Naive thymus-derived CD8-positive, alpha-beta T cell (primary cell): ENCODE measurements at regions not wholly inside any gene's neighbourhood (a gene's known extent, or its start where the extent isn't known, plus 50 kb on each side); places are given as distances from the start of the nearest gene placed in this dataset.
"Not testable (repeated sequence)": the region's sequence is repeated elsewhere in the genome, so short reads cannot be mapped to it uniquely, and the experiment has no call there.

ENCODE experiments used
- ATAC-seq, 2 donors: fragments of 150-1000 bp; cut with Tn5 transposase in 1 of 2; sonication (Bioruptor Pico), chemical (Tn5 transposase) in 1 of 2; 1 replicate in 1 of 2; 2 replicates in 1 of 2; pipeline ENCODE4 v1.10.0; 2021; ENCODE audit warnings: mild to moderate bottlenecking in 2 of 2, moderate library complexity in 2 of 2
- POLR2A ChIA-PET: fragments of 350-600 bp; sonication (Branson Sonifier 250); formaldehyde crosslinking; loops from one replicate; lab custom pipeline; 2021; ENCODE audit warnings: antibody characterized with exemption; lab: Charles Lee
- DNase-seq, 10 donors: peaks; one replicate each; pipeline versions ENCODE4 v3.0.0 to v3.0.0-alpha.2; 2020 to 2022
- H3K27ac Mint-ChIP-seq, 10 donors: one replicate each; pipeline ENCODE4 v1.8.0; 2020 to 2022; ENCODE audit warnings: mild to moderate bottlenecking in 10 of 10, mixed read lengths in 10 of 10, moderate library complexity in 4 of 10, inconsistent platforms in 1 of 10
- H3K27me3 Mint-ChIP-seq, 5 donors: one replicate each; pipeline ENCODE4 v1.8.0; 2021 to 2022; ENCODE audit warnings: mixed read lengths in 5 of 5
- H3K36me3 Mint-ChIP-seq, 3 donors: one replicate each; pipeline ENCODE4 v1.8.0; 2020 to 2022; ENCODE audit warnings: mixed read lengths in 3 of 3, mild to moderate bottlenecking in 2 of 3, inconsistent platforms in 1 of 3
- H3K4me1 Mint-ChIP-seq, 4 donors: one replicate each; pipeline ENCODE4 v1.8.0; 2021 to 2022; ENCODE audit warnings: mixed read lengths in 4 of 4
- H3K4me3 Mint-ChIP-seq, 10 donors: one replicate each; pipeline ENCODE4 v1.8.0; 2020 to 2022; ENCODE audit warnings: mild to moderate bottlenecking in 10 of 10, mixed read lengths in 10 of 10, moderate library complexity in 6 of 10, inconsistent platforms in 1 of 10
- H3K9me3 Mint-ChIP-seq, 9 donors: one replicate each; pipeline ENCODE4 v1.8.0; 2020 to 2022; ENCODE audit warnings: mixed read lengths in 9 of 9, mild to moderate bottlenecking in 3 of 9, inconsistent platforms in 1 of 9, moderate library complexity in 1 of 9

DNA sequence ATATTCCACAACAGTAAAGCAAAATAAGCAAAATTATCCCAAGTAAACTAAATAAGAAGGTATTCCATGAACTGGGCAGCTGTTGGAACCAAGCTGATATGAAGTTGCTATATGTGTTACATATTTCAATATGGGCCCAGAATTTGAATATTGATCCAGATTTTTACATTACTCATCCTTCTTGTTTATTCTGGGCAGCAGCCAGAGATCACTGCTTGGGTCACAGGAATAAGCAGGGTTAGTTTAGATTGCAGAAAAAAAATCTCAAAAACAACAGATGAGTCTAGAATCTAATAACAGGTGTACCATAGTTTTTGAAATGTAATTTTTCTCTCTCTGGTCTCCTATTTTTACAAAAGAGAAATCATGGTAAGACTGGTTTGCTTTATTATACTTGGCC lies 171.5 kb upstream of the NAMPT start:
- ATAC-seq (no peak), DNase-seq (no peak)
- Mint-ChIP-seq H3K27ac (no peak overlapping the region), H3K27me3 (peaks cover 0 to 2% (median 1%) of the 10 kb centered on the region in 5 donors), H3K9me3 (peaks cover 0 to 31% (median 6%) of the 10 kb centered on the region in 9 donors), H3K4me3 (no peak overlapping the region), H3K4me1 (no peaks in the 10 kb centered on the region), H3K36me3 (peaks cover 0 to 13% (median 5%) of the 10 kb centered on the region in 3 donors)
- POLR2A ChIA-PET = no interaction called here

DNA sequence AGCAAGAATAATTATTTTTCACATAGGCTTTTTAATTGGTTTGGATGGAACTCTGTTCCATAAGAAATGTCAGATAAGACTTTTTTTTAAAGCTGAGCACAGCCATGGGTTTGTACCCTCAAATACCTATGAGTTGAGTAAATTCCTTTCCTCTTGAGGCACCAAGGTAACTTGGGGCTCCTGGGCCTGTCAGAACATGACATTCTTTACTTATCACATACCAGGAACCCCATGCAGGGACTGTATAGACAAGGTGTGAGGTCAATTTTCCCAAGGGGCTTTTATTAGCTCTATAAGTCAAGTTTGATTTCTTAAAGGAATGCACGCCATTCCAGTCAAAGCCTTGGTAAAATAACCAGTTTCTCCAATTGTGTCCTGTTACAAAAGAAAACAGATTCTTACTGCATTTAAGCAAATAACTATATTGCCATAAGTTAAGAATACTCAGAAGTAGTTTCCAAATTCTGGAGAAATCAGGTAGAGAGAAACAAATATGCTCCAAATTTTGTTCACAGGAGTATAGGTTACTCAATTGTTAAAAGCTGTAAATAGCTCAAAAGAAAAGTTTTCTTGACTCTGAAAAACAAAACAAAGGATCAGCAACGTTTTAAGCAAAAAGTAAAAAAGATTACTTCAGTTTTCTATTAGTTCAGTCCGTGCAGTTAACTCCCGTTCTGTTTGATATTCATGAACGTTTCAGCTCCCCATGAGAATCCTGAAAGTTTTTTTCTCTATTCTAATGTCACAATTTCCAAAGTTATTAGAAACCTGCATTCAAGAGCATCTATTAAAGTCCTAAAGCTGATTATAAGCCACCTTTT lies 167.5 kb upstream of the NAMPT start:
- peaks cover 0 to 30% (median 8%) of the 10 kb centered on the region in 9 donors for H3K9me3 Mint-ChIP-seq

DNA sequence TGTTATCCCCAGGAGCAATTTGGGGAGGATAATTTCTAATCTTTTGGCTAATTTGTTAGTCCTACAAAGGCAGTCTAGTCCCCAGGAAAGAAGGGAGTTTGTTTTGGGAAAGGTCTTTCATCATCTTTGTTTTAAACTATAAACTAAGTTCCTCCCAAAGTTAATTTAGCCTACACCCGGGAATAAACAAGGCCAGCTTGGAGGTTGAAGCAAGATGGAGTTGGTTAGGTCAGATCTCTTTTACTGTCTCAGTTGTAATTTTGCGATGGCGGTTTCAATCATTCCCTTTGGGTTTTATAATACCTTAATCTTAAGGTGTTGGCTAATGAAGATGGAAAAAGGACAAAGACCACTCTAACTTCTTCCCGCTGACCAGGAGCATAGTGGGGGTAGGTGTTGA lies 166.4 kb upstream of the NAMPT start:
- no peaks in the 10 kb centered on the region for H3K4me1 Mint-ChIP-seq
- POLR2A ChIA-PET = no interaction called here
- no peak for ATAC-seq
- peaks cover 5 to 31% (median 9%) of the 10 kb centered on the region in 5 donors for H3K27me3 Mint-ChIP-seq
- peaks cover 0 to 28% (median 8%) of the 10 kb centered on the region in 9 donors for H3K9me3 Mint-ChIP-seq
- peaks cover 0 to 14% (median 6%) of the 10 kb centered on the region in 3 donors for H3K36me3 Mint-ChIP-seq
- H3K27ac Mint-ChIP-seq = no peak overlapping the region
- no peak overlapping the region for H3K4me3 Mint-ChIP-seq
- no peak for DNase-seq

More for the DNA sequence above, 167.5 kb upstream of the NAMPT start:
- peaks cover 0 to 14% (median 6%) of the 10 kb centered on the region in 3 donors for H3K36me3 Mint-ChIP-seq
- POLR2A ChIA-PET = no interaction called here
- DNase-seq (no peak), ATAC-seq (no peak)
- H3K4me1 Mint-ChIP-seq = no peaks in the 10 kb centered on the region
- H3K27me3 Mint-ChIP-seq = peaks cover 5 to 30% (median 8%) of the 10 kb centered on the region in 5 donors
- no peak overlapping the region for H3K27ac Mint-ChIP-seq
- no peak overlapping the region for H3K4me3 Mint-ChIP-seq

DNA sequence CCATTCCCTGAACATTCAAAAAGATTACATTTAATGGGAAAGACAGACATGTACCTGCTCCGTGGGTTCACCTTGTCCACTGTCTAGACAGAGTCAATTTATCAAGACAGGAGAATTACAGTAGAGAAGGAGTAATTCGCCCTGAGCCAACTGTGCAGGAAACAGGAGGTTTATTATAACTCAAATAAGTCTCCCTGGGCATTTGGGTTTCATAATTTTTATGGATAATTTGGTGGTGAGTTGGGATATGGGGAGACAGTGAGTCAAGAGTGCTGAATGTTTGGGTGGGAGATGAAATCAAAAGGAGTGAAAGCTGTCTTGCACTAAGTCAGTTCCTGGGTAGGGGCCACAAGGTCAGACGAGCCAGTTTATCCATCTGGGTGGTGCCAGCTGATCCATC lies 165.9 kb upstream of the NAMPT start:
- DNase-seq (no peak), ATAC-seq (no peak)
- Mint-ChIP-seq H3K27me3 (peaks cover 5 to 34% (median 9%) of the 10 kb centered on the region in 5 donors), H3K36me3 (peaks cover 0 to 14% (median 6%) of the 10 kb centered on the region in 3 donors), H3K27ac (no peak overlapping the region), H3K4me3 (no peak overlapping the region), H3K9me3 (peaks cover 0 to 28% (median 8%) of the 10 kb centered on the region in 9 donors), H3K4me1 (no peaks in the 10 kb centered on the region)
- POLR2A ChIA-PET = no interaction called here

DNA sequence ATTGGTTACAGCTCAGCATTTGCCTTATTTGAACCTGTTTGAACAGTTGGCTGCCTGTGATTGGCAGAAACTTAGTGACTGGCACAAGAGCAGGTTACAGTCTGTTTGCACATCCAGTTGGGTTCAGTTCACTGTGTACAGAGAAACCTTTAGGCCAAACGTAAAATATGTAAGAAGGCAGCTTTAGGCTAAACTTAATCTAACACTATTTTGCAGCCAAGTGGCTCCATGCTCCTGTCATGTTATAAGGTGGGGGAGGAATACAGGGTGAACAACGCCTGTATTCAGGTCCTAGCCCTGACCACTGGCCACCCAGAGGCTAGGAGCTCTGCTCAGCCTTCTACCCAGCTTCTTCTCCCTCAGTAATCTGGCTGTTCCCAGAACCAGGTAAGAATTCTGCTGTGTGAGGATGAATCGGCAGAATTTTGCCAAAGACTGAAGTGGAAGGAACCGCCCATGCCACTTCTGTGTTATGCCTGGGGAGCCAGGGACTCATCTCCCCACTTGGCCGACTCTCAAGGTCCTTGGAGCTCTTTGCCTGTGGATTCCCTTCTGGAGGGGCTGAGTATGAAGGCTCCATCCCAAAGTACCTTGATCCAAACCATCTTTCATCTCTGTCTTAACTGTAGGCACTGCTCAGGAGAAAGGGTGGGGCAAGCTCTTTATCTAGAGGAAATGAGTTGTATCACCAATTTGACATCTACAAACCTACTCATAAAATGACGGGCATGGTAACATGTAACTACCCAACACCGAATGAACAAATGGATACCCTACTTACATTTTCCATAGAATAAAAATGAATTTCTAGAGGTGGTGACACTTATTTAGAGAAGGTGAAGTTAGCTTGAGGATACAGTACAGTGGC lies 164.4 kb upstream of the NAMPT start:
- peaks cover 0 to 14% (median 6%) of the 10 kb centered on the region in 3 donors for H3K36me3 Mint-ChIP-seq
- no peaks in the 10 kb centered on the region for H3K4me1 Mint-ChIP-seq
- no peak overlapping the region for H3K4me3 Mint-ChIP-seq
- no peak overlapping the region for H3K27ac Mint-ChIP-seq
- H3K27me3 Mint-ChIP-seq = peaks cover 5 to 42% (median 14%) of the 10 kb centered on the region in 5 donors
- H3K9me3 Mint-ChIP-seq = peaks cover 0 to 28% (median 8%) of the 10 kb centered on the region in 9 donors
- DNase-seq = no peak
- ATAC-seq = no peak
- POLR2A ChIA-PET = no interaction called here

DNA sequence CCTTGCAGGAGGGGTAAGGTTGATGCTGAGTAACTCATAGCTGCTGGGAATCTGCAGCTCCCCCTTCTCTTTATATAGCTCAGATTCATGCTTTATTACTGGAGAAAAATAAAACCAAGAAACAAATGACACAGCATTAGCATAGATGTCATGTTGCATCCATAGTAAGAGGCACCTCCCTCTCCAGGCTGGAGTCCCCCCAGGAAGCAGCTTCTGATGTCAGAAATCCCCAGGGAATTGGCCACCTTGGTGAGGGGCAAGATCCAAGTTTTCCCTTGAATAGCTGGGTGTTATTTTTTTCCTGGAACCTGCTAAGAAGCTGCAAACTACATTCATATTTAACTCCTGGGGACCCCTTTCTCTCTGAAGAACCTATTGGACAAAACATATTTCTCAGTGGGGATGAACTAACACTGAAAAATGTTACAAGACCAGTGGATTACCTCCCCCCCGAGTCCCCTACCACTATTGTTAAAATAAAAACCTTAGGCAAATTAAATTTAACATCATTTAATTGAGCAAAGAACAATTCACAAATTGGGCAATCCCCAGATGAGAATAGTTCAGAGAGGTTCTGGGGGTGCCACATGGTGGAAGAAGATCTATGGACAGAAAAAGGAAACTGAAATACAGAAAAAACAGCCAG lies 163.7 kb upstream of the NAMPT start:
- peaks cover 5 to 42% (median 14%) of the 10 kb centered on the region in 5 donors for H3K27me3 Mint-ChIP-seq
- POLR2A ChIA-PET = no interaction called here
- no peaks in the 10 kb centered on the region for H3K4me1 Mint-ChIP-seq
- no peak overlapping the region for H3K4me3 Mint-ChIP-seq
- peaks cover 0 to 14% (median 6%) of the 10 kb centered on the region in 3 donors for H3K36me3 Mint-ChIP-seq
- ATAC-seq = no peak
- no peak for DNase-seq
- H3K27ac Mint-ChIP-seq = no peak overlapping the region
- H3K9me3 Mint-ChIP-seq = peaks cover 0 to 28% (median 8%) of the 10 kb centered on the region in 9 donors

DNA sequence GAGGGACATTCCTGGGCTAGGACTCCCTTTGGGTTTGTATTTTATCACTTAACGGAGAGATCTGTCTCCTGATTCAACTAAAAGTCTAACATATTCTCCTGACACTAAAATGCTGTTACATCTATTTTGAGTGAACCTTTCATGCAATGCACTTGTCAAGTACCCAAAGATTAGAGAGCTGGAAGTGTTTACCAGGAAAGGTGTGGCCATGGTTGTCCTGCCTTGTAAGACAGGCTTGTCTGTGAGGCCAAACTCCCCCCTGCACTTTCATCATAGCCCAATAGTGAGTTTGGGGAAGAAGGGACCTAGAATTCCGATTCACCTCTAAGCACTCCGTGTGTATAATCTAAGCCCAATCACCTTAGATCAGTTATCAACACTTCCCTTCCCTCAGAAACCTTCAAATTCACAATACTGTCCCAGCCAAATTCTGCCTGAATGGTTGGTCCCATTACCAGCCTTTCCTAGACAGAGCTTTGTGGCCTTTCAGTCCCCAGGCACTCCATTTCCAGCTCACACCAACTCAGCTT lies 162.6 kb upstream of the NAMPT start:
- Mint-ChIP-seq H3K36me3 (peaks cover 0 to 14% (median 3%) of the 10 kb centered on the region in 3 donors), H3K27ac (no peak overlapping the region), H3K9me3 (peaks cover 0 to 20% (median 8%) of the 10 kb centered on the region in 9 donors), H3K27me3 (peaks cover 8 to 50% (median 18%) of the 10 kb centered on the region in 5 donors), H3K4me3 (no peak overlapping the region), H3K4me1 (no peaks in the 10 kb centered on the region)
- no peak for ATAC-seq
- no peak for DNase-seq
- POLR2A ChIA-PET = no interaction called here

DNA sequence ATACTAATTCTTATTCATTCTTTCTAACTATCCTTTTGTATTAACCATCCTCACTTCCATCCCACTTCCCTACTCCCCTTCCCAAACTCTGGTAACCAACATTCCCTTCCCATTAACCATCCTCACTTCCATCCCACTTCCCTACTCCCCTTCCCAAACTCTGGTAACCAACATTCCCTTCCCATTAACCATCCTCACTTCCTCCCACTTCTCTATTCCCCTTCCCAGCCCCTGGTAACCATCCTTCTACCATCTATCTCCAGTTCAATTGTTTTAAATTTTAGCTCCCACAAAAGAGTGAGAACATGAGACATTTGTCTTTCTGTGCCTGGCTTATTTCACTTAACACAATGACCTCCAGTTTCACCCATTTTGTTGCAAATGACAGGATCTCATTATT lies 160.6 kb upstream of the NAMPT start:
- H3K4me3 Mint-ChIP-seq, DNase-seq, H3K36me3 Mint-ChIP-seq, POLR2A ChIA-PET, ATAC-seq, H3K4me1 Mint-ChIP-seq, H3K27ac Mint-ChIP-seq, H3K9me3 Mint-ChIP-seq: not testable (repeated sequence)
- peaks cover 22 to 58% (median 26%) of the 10 kb centered on the region in 5 donors for H3K27me3 Mint-ChIP-seq

DNA sequence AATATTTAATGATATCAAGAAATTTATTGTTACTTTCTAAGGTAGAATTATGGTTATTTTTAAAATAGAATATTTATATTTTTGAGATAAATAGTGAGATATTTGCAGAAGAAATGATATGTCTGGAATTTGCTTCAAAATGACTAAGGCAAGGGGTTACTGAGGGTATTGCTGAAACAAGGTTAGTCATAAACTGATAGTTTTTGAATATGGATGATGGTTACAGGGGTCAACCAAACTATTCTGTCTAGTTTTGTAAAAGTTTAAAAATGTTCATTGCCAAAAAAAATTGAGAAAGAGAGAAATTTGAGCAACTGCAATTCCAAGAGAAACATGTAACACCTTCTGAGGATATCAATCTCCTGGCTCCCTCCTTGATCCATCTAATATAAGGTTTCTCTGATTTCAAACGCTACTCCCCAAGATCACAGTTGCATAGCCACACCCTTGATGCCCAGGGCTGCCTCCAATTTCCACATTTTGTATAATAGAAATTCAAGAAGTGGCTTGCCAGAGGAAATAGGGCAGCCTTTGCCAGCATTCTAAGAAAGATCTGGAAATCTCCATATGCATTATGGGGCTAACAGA lies 159.4 kb upstream of the NAMPT start:
- H3K4me1 Mint-ChIP-seq = no peaks in the 10 kb centered on the region
- H3K27me3 Mint-ChIP-seq = peaks cover 26 to 67% (median 34%) of the 10 kb centered on the region in 5 donors
- H3K9me3 Mint-ChIP-seq = peaks cover 0 to 9% (median 0%) of the 10 kb centered on the region in 9 donors
- ATAC-seq = no peak
- DNase-seq = no peak
- POLR2A ChIA-PET = no interaction called here
- H3K27ac Mint-ChIP-seq = no peak overlapping the region
- H3K4me3 Mint-ChIP-seq = no peak overlapping the region
- no peaks in the 10 kb centered on the region for H3K36me3 Mint-ChIP-seq

DNA sequence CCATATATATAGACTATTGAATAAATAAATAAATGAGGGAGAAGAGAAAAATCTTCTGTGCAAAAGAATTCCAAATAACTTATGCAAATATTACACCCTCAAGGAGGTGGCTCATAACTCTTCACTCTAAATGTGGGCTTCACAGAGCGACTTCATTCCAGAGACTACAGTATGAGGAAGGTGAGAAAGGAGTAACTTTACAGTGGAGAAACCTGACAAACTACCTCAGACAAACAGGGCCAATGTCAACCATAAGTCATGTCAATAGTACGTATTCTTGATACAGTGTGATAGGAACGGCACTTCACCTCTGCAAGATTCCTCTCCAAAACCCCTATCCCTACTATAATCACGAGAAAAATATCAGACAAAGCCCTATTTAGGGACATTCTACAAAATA lies 158.4 kb upstream of the NAMPT start:
- H3K4me3 Mint-ChIP-seq = no peak overlapping the region
- no peaks in the 10 kb centered on the region for H3K36me3 Mint-ChIP-seq
- peaks cover 0 to 11% (median 0%) of the 10 kb centered on the region in 9 donors for H3K9me3 Mint-ChIP-seq
- H3K27ac Mint-ChIP-seq = no peak overlapping the region
- H3K27me3 Mint-ChIP-seq = peaks cover 28 to 67% (median 32%) of the 10 kb centered on the region in 5 donors
- ATAC-seq = no peak
- POLR2A ChIA-PET = no interaction called here
- DNase-seq = no peak
- H3K4me1 Mint-ChIP-seq = no peaks in the 10 kb centered on the region

DNA sequence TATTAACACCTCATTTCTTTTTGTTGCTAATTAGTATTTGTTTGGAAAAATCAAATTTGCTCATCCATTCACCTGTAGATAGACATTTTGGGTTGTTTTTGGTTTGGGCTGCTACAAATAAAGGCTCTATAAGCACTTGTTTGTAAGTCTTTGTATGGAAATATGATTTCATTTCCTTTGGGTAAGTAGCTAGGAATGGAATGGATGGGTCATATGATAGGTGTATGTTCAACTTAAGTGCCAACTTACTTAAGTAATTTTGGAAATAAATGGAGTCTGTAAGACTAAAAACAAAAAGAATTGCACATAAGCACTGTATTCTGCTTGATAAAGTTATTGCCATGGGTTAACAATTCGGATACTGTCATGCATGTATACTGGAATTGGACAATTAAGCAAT lies 157.7 kb upstream of the NAMPT start:
- Mint-ChIP-seq H3K27ac (no peak overlapping the region), H3K4me1 (no peaks in the 10 kb centered on the region), H3K9me3 (peaks cover 0 to 15% (median 0%) of the 10 kb centered on the region in 9 donors), H3K36me3 (no peaks in the 10 kb centered on the region), H3K27me3 (peaks cover 25 to 60% (median 30%) of the 10 kb centered on the region in 5 donors), H3K4me3 (no peak overlapping the region)
- POLR2A ChIA-PET = no interaction called here
- DNase-seq (no peak), ATAC-seq (no peak)

DNA sequence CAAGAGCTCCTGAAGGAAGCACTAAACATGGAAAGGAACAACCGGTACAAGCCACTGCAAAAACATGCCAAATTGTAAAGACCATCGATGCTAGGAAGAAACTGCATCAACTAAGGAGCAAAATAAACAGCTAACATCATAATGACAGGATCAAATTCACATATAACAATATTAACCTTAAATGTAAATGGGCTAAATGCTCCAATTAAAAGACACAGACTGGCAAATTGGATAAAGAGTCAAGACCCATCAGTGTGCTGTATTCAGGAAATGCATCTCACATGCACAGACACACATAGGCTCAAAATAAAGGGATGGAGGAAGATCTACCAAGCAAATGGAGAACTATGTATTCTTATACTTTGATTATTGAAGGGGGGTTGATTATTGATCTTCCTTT lies 156.6 kb upstream of the NAMPT start:
- ATAC-seq, H3K36me3 Mint-ChIP-seq, H3K27ac Mint-ChIP-seq, POLR2A ChIA-PET, H3K4me3 Mint-ChIP-seq, DNase-seq, H3K4me1 Mint-ChIP-seq: not testable (repeated sequence)
- H3K27me3 Mint-ChIP-seq = peaks cover 25 to 57% (median 29%) of the 10 kb centered on the region in 5 donors
- peaks cover 0 to 15% (median 0%) of the 10 kb centered on the region in 9 donors for H3K9me3 Mint-ChIP-seq
